ENCODE measurements at regions not wholly inside any gene's neighbourhood (a gene's known extent, or its start where the extent isn't known, plus 50 kb on each side); places are given as distances from the start of the nearest gene placed in this dataset.

GRCh38 chr4:166635367-166635766 lies 598.9 kb downstream of the SPOCK3 start:
- no peak for DNase-seq (ENCODE audit: low spot score)

GRCh38 chr4:166637816-166638215 lies 596.5 kb downstream of the SPOCK3 start:
- no peak for DNase-seq (ENCODE audit: low spot score)

GRCh38 chr4:166655231-166655630 lies 579.1 kb downstream of the SPOCK3 start:
- DNase-seq (ENCODE audit: low spot score), result no peak

- no peak for DNase-seq (ENCODE audit: low spot score)
These were observed 578.6 kb downstream of the SPOCK3 start for GRCh38 chr4:166655705-166656104.

GRCh38 chr4:166657261-166657660 lies 577.0 kb downstream of the SPOCK3 start:
- DNase-seq (ENCODE audit: low spot score), result no peak

- no peak for DNase-seq (ENCODE audit: low spot score)
These were observed 575.7 kb downstream of the SPOCK3 start for GRCh38 chr4:166658585-166658984.

- DNase-seq (ENCODE audit: low spot score), result no peak
These were observed 571.9 kb downstream of the SPOCK3 start for GRCh38 chr4:166662266-166662843.

GRCh38 chr4:166670341-166670740 lies 564.0 kb downstream of the SPOCK3 start:
- DNase-seq (ENCODE audit: low spot score), result no peak

- no peak for DNase-seq (ENCODE audit: low spot score)
These were observed 560.4 kb downstream of the SPOCK3 start for GRCh38 chr4:166673911-166674310.

- no peak for DNase-seq (ENCODE audit: low spot score)
These were observed 558.9 kb downstream of the SPOCK3 start for GRCh38 chr4:166675411-166675810.

- DNase-seq (ENCODE audit: low spot score), result no peak
These were observed 553.5 kb downstream of the SPOCK3 start for GRCh38 chr4:166680796-166681195.

GRCh38 chr4:166682200-166682599 lies 552.1 kb downstream of the SPOCK3 start:
- DNase-seq (ENCODE audit: low spot score), result no peak

All from hematopoietic multipotent progenitor cell treated with erythropoietin and hydrocortisone succinate and interleukin-3 and kit ligand, for 15 days (in vitro differentiated cells).